H9 (cell line): ENCODE measurements at regions not wholly inside any gene's neighbourhood (a gene's known extent, or its start where the extent isn't known, plus 50 kb on each side); places are given as distances from the start of the nearest gene placed in this dataset.

ENCODE experiments used
- DNase-seq: peaks from one replicate; pipeline ENCODE4 v3.0.0-alpha.2; 2017
- H2AFZ ChIP-seq: one replicate; pipeline ENCODE4 v1.6.1; 2013; ENCODE audit warnings: mild to moderate bottlenecking, low read length, control low read depth, moderate library complexity
- H2AK5ac ChIP-seq: 2 replicates; pipeline ENCODE4 v1.6.1; 2013; ENCODE audit warnings: low read length, control low read depth, mixed read lengths; ENCODE audit not compliant: insufficient read length
- H2BK120ac ChIP-seq: one replicate; pipeline ENCODE4 v1.6.1; 2013; ENCODE audit warnings: low read depth, mild to moderate bottlenecking, low read length, control low read depth, inconsistent platforms; ENCODE audit not compliant: poor library complexity, severe bottlenecking
- H2BK12ac ChIP-seq: 2 replicates; pipeline ENCODE4 v1.6.1; 2013; ENCODE audit warnings: low read length, control low read depth, mixed read lengths, low read depth; ENCODE audit not compliant: insufficient read length
- H2BK15ac ChIP-seq: 2 replicates; pipeline ENCODE4 v1.6.1; 2013; ENCODE audit warnings: low read depth, low read length, control low read depth
- H2BK20ac ChIP-seq: one replicate; pipeline ENCODE4 v1.6.1; 2013; ENCODE audit warnings: low read depth, mild to moderate bottlenecking, low read length, control low read depth, inconsistent platforms; ENCODE audit not compliant: poor library complexity, severe bottlenecking
- H2BK5ac ChIP-seq: 2 replicates; pipeline ENCODE4 v1.6.1; 2013; ENCODE audit warnings: low read length, control low read depth, mixed read lengths; ENCODE audit not compliant: insufficient read length
- H3K14ac ChIP-seq: 2 replicates; pipeline ENCODE4 v1.6.1; 2013; ENCODE audit warnings: low read length, control low read depth; ENCODE audit not compliant: insufficient read depth
- H3K18ac ChIP-seq: 2 replicates; pipeline ENCODE4 v1.6.1; 2013; ENCODE audit warnings: low read depth, mild to moderate bottlenecking, mixed read lengths, low read length, control low read depth; ENCODE audit not compliant: insufficient read length
- H3K23ac ChIP-seq: 2 replicates; pipeline ENCODE4 v1.6.1; 2013; ENCODE audit warnings: low read length, control low read depth, mixed read lengths, low read depth; ENCODE audit not compliant: insufficient read length
- H3K23me2 ChIP-seq: 2 replicates; pipeline ENCODE4 v1.6.1; 2013; ENCODE audit warnings: low read depth, mild to moderate bottlenecking, mixed read lengths, low read length, control low read depth; ENCODE audit not compliant: insufficient read length, poor library complexity, severe bottlenecking
- H3K27ac ChIP-seq: 2 replicates; pipeline ENCODE4 v1.5.1; 2013; ENCODE audit warnings: low read length, control low read depth, mixed read lengths, low read depth; ENCODE audit not compliant: insufficient read length
- H3K27me3 ChIP-seq: 2 replicates; pipeline ENCODE4 v1.6.1; 2013; ENCODE audit warnings: low read length, control low read depth, inconsistent platforms; ENCODE audit not compliant: insufficient read depth
- H3K4ac ChIP-seq: 2 replicates; pipeline ENCODE4 v1.6.1; 2013; ENCODE audit warnings: low read depth, mild to moderate bottlenecking, control low read depth, inconsistent platforms, low read length, moderate library complexity
- H3K4me1 ChIP-seq: 2 replicates; pipeline ENCODE4 v1.6.1; 2013; ENCODE audit warnings: low read length, control low read depth, inconsistent platforms; ENCODE audit not compliant: insufficient read depth
- H3K4me2 ChIP-seq: 2 replicates; pipeline ENCODE4 v1.6.1; 2013; ENCODE audit warnings: low read length, control low read depth, mixed read lengths; ENCODE audit not compliant: insufficient read length, insufficient read depth
- H3K56ac ChIP-seq: 2 replicates; pipeline ENCODE4 v1.6.1; 2013; ENCODE audit warnings: low read depth, mild to moderate bottlenecking, mixed read lengths, low read length, control low read depth; ENCODE audit not compliant: insufficient read length
- H3K79me1 ChIP-seq: 2 replicates; pipeline ENCODE4 v1.6.1; 2013; ENCODE audit warnings: low read depth, mild to moderate bottlenecking, moderate library complexity, low read length, control low read depth, inconsistent platforms; ENCODE audit not compliant: insufficient read depth, poor library complexity, severe bottlenecking
- H3K79me2 ChIP-seq: 2 replicates; pipeline ENCODE4 v1.6.1; 2013; ENCODE audit warnings: low read length, control low read depth, inconsistent platforms; ENCODE audit not compliant: insufficient read depth
- H3K9ac ChIP-seq: 2 replicates; pipeline ENCODE4 v1.6.1; 2013; ENCODE audit warnings: low read length, control low read depth, mixed read lengths; ENCODE audit not compliant: insufficient read length; ENCODE audit errors: extremely low read depth
- H3K9me3 ChIP-seq: one replicate; pipeline ENCODE4 v1.6.1; 2013; ENCODE audit warnings: low read depth, low read length, inconsistent platforms; ENCODE audit not compliant: control insufficient read depth
- H3T11ph ChIP-seq: one replicate; pipeline ENCODE4 v1.6.1; 2013; ENCODE audit warnings: mild to moderate bottlenecking, low read length, control low read depth, inconsistent platforms
- H4K20me1 ChIP-seq: one replicate; pipeline ENCODE4 v1.6.1; 2013; ENCODE audit not compliant: control insufficient read depth, insufficient read length, insufficient read depth
- H4K5ac ChIP-seq: 2 replicates; pipeline ENCODE4 v1.6.1; 2013; ENCODE audit warnings: low read depth, mild to moderate bottlenecking, mixed read lengths, low read length, control low read depth; ENCODE audit not compliant: insufficient read length
- H4K8ac ChIP-seq: replicated peaks from 2 replicates; pipeline ENCODE4 v1.6.1; 2013; ENCODE audit warnings: low read length, control low read depth, mixed read lengths, low read depth; ENCODE audit not compliant: insufficient read length
- H4K91ac ChIP-seq: 2 replicates; pipeline ENCODE4 v1.6.1; 2013; ENCODE audit warnings: low read depth, mild to moderate bottlenecking, moderate library complexity, mixed read lengths, low read length, control low read depth; ENCODE audit not compliant: insufficient read length
- H3K27ac Mint-ChIP-seq, 3 experiments: 2 replicates in 2 of 3; 3 replicates in 1 of 3; pipeline ENCODE4 v1.8.0; 2020 to 2021; ENCODE audit warnings: mixed read lengths in 3 of 3, mild to moderate bottlenecking in 1 of 3, moderate library complexity in 1 of 3
- H3K27me3 Mint-ChIP-seq: 2 replicates; pipeline ENCODE4 v1.8.0; 2021; ENCODE audit warnings: low read depth, mild to moderate bottlenecking, moderate library complexity, mixed read lengths
- H3K36me3 Mint-ChIP-seq, 3 experiments: 2 replicates in 2 of 3; 3 replicates in 1 of 3; pipeline ENCODE4 v1.8.0; 2020 to 2021; ENCODE audit warnings: low read depth in 3 of 3, mixed read lengths in 3 of 3; ENCODE audit not compliant: insufficient read depth in 1 of 3
- H3K4me1 Mint-ChIP-seq, 2 experiments: 2 replicates each; pipeline ENCODE4 v1.8.0; 2020; ENCODE audit warnings: mixed read lengths in 2 of 2
- H3K4me3 Mint-ChIP-seq, 2 experiments: 2 replicates in 1 of 2; 3 replicates in 1 of 2; pipeline ENCODE4 v1.8.0; 2020 to 2021; ENCODE audit warnings: mild to moderate bottlenecking in 2 of 2, mixed read lengths in 2 of 2, moderate library complexity in 1 of 2
- H3K9me3 Mint-ChIP-seq, 2 experiments: 2 replicates in 1 of 2; 3 replicates in 1 of 2; pipeline ENCODE4 v1.8.0; 2020; ENCODE audit warnings: mild to moderate bottlenecking in 2 of 2, mixed read lengths in 2 of 2, moderate library complexity in 1 of 2
- CTCF ChIP-seq: fragments of 200-600 bp; sonication (generic); conservative IDR thresholded peaks from 3 replicates; pipeline ENCODE4 v1.8.0; 2021; ENCODE audit warnings: antibody characterized with exemption, mild to moderate bottlenecking
- WGBS: extraction: QIAGEN DNeasy Blood & Tissue Kit; methylation state at CpG from one replicate; pipeline ENCODE4 v1.1.7; 2013; ENCODE audit warnings: missing lambda C conversion rate, low lambda C conversion rate, mixed read lengths; ENCODE audit not compliant: insufficient read length; ENCODE audit errors: extremely low coverage; 5-methylcytosine and 5-hydroxymethylcytosine counted together

- H3K4me3 Mint-ChIP-seq: no peak overlapping the region
- peaks cover 0 to 3% of the 10 kb centered on the region in 2 experiments; a peak in 1 of 5 replicates for H3K9me3 Mint-ChIP-seq
- Histone ChIP-seq H3K14ac (no peak overlapping the region), H3K23me2 (no peaks in the 10 kb centered on the region), H3K4ac (no peak overlapping the region), H2BK120ac (no peak overlapping the region), H3K9ac (no peak overlapping the region), H2BK12ac (no peak overlapping the region), H3T11ph (no peak overlapping the region), H4K5ac (no peak overlapping the region), H2BK15ac (no peak overlapping the region), H2AFZ (no peak overlapping the region), H3K23ac (no peak overlapping the region), H3K79me2 (no peaks in the 10 kb centered on the region), H3K27me3 (no peaks in the 10 kb centered on the region), H3K9me3 (no peaks in the 10 kb centered on the region), H2BK5ac (no peak overlapping the region), H3K27ac (no peak overlapping the region), H3K79me1 (no peaks in the 10 kb centered on the region), H4K91ac (no peak overlapping the region), H2AK5ac (no peak overlapping the region), H2BK20ac (no peak overlapping the region), H3K18ac (no peak overlapping the region), H3K56ac (no peak overlapping the region), H3K4me2 (no peak overlapping the region), H3K4me1 (no peaks in the 10 kb centered on the region), H4K8ac (no peak overlapping the region), H4K20me1 (no peaks in the 10 kb centered on the region)
- H3K27ac Mint-ChIP-seq: no peak overlapping the region
- peak; percentile 84 for DNase-seq
- WGBS: no CpG with 5 or more reads among the region's 9 CpGs
- TF ChIP-seq CTCF: peak; percentile 94
- H3K27me3 Mint-ChIP-seq: no peaks in the 10 kb centered on the region
- 0 out of 7 replicates have a peak, but pooled peaks cover 0 to 3% (median 0%) of the 10 kb centered on the region in 3 experiments for H3K36me3 Mint-ChIP-seq
- peaks cover 9 to 11% of the 10 kb centered on the region in 2 experiments for H3K4me1 Mint-ChIP-seq
These were observed 744.7 kb downstream of the EPHA3 start for GRCh38 chr3:89851974-89852621.
